GM12874 (cell line): ENCODE measurements at regions not wholly inside any gene's neighbourhood (a gene's known extent, or its start where the extent isn't known, plus 50 kb on each side); places are given as distances from the start of the nearest gene placed in this dataset.

Experiments used
- CTCF ChIP-seq: IDR thresholded peaks from 2 replicates; pipeline ENCODE4 v1.5.1; 2011; ENCODE audit warnings: low read depth, mild to moderate bottlenecking, control low read depth, low read length, moderate library complexity; ENCODE audit not compliant: insufficient read depth

- TF ChIP-seq CTCF = no peak
Observed at GRCh38 chr6:106844930-106845329, 129.6 kb downstream of the CD24 start.

GRCh38 chr6:106832766-106833510 lies 141.6 kb downstream of the CD24 start:
- no peak for TF ChIP-seq CTCF

- no peak for TF ChIP-seq CTCF
Observed at GRCh38 chr6:106830930-106831329, 143.6 kb downstream of the CD24 start.

- no peak for TF ChIP-seq CTCF
Observed at GRCh38 chr6:106829451-106829850, 145.1 kb downstream of the CD24 start.

- no peak for TF ChIP-seq CTCF
Observed at GRCh38 chr6:106827081-106827480, 147.4 kb downstream of the CD24 start.

- TF ChIP-seq CTCF = no peak
Observed at GRCh38 chr6:106825156-106825555, 149.4 kb downstream of the CD24 start.

GRCh38 chr6:106823732-106824351 lies 150.7 kb downstream of the CD24 start:
- TF ChIP-seq CTCF = no peak
